ENCODE measurements at regions not wholly inside any gene's neighbourhood (a gene's known extent, or its start where the extent isn't known, plus 50 kb on each side); places are given as distances from the start of the nearest gene placed in this dataset.
A peak's percentile ranks its signal among the peaks of the same experiment; 100 is the strongest.

DNA sequence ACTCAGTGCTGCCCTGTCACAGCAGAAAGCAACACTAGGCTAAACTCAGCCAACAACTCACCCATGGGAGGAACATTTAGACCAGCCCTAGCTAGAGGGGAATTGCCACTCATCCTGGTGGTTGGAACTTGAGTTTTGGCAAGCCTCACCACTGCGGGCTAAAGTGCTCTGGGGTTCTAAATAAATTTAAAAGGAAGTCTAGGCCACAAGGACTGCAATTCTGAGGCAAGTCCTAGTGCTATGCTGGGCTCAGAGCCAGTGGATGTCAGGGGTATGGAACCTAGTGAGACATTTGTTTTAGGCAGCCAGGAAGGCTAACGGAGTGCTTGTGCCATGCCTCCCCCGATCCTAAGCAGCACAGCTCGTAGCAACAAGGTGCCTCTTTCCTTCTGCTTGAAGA, 78.0 kb downstream of the RGS13 start:
- no peak for DNase-seq

DNA sequence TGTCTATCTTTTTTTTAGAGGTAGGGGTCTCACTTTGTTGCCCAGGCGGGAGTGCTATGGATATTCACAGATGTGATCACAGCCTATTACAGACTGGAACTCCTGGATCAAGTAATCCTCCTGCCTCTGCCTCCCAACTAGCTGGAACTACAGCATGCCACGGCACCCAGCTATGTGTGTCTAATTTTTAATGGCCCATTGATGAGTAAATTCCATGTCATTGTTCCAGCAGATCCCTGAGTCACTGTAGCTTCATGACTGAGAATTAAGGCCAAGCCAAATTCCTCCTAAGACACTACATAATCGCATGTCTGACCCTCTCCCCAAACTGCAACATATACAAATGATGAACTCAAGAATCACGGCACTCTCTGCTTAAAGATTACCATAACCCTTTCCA, 84.2 kb upstream of the RGS2 start:
- peak; percentile 54 for DNase-seq

DNA sequence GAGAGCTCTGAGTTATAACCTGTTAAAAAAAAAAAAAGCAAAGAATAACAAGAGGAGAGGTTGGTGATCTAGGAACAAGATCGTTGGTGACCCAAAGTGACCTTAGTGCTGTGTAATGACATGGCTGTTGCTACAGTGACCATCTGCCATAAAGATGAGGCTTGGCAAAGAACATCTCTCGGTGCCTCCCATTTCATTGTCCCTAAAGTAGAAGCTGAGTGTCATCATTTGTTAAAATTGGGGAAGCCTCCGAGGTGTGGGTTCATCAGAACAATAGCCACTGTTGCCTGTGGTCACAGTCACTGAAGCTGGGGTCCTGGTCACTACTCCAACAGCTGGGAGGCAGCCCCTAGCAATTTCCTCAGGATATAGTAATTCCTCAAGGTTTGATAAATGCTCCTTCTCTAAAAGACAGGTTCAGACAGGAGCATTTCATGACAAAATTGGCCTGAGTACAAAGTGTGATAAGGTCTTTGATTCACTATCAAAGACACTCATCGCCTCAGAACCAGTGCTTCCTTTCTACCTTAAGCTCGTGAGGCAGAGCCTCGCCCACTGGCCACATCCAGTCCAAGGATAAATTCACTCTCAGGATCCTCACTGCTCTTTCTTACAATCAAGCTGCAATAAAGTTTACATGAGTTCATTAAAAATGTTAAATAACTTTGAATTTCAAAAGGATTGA, 81.9 kb upstream of the RGS2 start:
- DNase-seq: no peak

DNA sequence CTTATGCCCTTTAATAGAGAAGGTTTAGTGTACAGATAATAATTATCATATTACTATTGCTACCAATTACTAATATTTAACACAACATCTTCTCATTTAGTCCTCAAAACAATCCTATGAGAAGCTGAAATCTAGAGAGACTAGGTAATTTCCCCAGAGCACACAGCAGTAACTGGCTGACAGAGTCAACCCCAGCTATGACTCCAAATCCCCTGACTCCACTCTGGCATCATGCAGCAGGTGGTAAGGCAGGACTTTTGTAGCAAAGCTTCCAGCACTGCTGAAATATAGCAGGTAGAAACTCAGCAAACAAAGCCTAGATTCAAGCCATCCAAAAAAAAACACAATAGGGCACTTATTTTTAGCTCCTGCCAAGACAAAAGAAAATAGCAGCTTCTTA, 79.3 kb upstream of the RGS2 start:
- no peak for DNase-seq

DNA sequence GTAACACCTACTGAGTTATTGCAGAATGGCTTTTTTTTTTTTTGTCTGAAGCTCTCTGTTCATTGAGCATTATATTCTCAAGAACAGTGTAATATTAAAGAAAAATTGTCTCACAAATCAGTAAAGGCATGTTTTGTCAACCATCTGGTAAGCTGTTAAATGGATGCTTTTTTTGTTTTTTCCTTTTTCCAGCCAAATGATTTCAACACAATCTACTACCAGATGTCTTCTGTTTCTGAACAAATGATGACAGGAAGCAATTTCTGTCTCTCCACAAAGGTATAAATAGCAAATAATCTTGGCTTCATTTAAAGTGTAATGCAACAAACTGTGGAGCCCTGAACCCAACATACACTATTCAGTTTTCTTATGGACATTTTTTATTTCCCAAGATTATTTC, 78.6 kb upstream of the RGS2 start:
- no peak for DNase-seq

DNA sequence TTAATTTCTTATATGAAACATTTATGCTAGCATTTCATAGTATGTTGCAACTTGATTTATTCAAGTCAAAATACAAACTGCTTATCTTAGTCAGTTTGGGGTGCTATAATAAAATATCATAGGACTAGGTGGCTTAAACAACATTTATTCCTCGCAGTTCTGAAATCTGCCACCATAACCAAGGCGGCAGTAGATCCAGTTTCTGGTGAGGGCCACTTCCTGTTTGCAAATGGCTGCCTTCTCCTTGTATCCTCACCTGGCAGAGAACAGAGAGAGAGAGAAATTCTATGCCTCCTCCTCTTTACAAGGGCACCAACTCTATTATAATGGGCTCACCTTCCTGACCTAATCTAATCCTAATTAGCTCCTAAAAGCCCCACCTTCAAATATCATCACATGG, 76.1 kb upstream of the RGS2 start:
- no peak for DNase-seq

DNA sequence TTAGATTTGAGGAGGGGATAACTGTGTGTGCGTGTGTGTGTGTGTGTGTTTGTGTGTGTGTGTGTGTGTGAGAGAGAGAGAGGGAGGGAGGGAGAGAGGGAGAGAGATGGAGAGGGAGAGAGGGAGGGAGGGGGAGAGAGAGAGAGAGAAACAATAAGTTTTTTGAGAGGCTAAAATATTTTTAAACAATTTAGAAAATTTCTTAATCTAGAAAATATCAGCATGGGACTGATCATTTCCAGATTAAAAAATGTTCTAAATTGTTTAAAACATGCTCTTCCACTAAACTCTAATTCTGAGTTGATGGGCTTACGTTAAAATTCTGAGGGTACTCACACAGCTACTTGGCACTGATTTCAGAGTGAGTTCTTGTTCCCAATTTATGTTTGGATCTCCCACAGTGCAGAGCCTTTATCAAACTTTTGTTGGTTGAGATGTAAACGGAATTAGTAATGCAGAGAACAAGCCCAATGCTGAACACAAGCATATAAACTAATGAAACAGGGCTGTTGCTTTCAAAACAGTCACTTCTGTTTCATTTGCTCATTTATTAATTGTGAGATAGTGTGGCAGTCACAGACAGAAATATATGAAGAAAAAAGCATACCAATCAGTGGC, 73.4 kb upstream of the RGS2 start:
- DNase-seq: no peak

DNA sequence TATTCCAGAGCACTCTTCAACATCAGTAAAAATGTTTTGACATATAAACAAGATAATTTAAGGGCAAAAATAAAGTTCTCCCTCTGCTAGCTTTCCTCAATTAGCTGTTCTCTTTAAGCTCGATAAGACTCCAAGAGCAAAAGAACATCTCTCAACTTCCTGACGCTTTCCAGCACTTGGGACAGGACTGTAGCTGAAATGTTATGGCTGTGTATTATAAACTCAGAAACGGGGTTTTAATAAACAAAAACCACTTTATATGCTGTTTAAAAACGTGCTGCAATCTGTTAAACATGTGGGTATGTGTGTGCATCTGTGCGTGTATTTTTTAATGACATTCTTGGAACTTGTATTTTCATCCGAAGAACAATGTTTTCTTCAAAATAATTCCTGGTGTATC, 71.5 kb upstream of the RGS2 start:
- DNase-seq: no peak

DNA sequence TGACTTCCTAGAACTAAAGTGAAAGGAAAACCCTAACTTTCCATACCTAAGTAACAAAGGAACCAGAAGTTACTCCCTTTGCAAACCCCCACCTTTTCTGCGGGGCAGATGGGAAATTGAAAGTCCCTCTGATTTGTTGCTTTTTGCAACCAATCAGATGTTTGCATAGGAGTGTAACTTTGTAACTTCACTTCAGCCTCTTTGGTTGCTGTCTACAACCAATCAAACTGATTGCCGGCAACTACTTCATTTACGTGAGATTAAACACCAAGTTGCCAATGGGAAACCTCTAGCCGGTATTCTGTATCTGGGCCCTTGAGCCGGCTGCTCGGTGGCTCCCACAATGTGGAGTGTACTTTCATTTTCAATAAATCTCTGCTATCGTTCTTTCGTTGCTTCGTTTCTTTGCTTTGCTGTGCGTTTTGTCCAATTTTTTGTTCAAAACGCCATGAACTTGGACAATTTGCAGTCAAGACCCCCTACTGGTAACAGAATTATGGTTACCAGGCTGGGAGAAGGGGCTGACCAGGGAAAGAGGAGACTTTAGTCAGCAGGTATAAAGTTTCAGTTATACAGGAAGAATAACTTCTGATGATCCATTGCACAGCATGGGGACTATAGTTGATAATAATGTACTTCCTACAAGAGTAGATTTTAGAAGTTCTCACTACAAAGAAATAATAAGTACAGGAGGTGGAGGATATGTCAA, 69.2 kb upstream of the RGS2 start:
- DNase-seq: no peak

DNA sequence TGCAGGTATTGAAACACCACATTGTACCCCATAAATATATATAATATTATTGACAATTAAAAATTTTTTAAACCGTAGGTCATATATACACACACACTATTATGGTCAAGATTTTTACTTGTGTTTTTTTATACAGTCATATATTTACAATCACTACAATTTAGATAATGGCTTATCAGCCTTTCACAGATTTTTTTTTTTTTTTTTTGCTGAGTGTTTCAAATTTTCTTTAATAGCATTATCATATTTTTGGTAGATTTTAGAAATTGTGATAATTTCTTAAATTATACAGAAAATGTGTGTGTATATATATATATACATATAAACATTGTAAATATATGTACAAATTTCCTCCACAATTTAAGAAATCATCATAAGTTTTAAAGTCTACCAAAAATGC, 68.6 kb upstream of the RGS2 start:
- no peak for DNase-seq

DNA sequence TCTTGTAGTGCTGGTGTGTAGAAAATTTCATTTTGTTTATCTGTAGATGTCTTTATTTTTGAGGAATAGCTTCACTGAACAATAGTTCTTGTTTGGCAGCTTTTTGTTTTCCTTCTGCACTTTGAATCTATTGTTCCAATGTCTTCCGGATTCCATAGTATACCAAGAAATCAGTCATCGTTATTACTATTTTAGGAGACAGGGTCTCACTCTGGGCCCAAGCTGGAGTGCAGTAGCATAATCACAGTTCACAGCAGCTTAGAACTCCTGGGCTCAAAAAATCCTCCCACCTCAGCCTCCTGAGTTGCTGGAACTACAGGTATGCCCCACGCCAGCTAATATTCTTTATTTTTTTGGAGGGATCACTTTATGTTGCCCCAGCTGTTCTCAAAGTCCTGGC, 67.7 kb upstream of the RGS2 start:
- DNase-seq: no peak

DNA sequence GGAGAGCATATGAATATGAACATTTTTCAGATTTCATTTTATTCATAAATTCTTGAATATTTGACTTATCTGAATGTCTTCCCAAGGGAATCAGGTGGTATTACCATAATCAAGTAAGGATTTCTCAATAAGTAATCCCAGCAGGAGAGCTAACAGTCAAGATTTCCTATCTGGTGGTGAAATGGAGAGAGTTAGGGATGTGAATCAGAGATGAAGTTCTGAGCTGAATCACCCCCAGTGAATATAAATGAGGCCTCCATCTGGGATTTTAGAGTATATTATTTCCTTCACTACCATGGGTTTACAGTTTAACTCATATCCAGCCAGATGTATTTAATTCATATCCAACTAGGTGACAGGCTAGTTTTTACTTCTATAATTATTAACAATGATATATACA, 61.5 kb upstream of the RGS2 start:
- DNase-seq: peak; percentile 43

DNA sequence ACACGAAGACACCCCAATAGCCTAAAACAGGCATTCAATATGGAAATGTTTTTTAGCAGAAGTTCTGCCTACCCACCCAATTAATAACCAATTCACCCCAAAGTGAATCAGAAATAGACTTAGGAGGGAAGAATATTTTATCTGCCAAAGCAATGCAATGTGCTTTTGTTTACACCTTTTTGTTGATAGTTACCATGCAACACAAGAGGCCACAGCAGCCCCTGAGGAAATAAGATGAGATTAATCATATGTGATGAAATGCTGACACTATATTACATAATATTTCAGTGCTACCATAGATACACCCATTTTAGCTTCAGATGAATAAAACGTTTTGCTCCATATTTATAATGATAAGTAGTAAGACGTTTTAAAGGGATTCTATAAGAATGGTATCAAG, 60.9 kb upstream of the RGS2 start:
- DNase-seq: peak; percentile 17

DNA sequence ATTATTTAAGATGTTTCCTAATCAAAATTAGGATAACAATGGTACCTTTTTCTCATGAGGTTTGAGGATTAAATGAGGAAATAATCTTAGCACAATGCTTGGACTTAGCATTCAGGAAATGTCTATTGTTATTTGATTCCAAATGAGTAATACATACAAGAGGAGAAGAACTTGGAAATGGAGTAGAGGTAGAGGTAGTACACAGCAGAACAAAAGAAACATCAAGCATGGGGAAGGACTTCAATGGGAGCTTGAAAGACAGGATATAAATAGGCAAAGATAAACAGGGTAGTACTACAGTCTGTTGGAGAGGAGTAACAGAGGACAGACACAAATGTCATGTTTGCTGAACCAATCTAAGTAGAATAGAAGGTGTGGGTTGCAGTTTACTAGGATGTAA, 59.5 kb upstream of the RGS2 start:
- no peak for DNase-seq

DNA sequence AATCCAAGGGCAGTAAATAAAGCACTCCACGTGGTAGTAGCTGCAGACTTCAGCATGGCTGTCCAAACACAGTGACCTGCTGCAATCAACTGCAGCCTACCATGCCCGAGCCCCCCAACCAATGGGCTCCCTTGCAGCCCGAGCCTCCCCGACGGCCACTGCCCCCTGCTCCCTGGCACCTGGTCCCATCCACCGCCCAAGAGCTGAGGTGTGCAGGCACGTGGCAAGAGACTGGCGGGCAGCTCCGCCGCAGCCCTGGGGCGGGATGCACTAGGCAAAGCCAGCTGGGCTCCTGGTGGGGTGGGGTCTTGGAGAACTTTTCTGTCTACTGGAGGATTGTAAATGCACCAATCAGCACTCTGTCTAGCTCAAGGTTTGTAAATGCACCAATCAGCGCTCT, 57.6 kb upstream of the RGS2 start:
- no peak for DNase-seq

DNA sequence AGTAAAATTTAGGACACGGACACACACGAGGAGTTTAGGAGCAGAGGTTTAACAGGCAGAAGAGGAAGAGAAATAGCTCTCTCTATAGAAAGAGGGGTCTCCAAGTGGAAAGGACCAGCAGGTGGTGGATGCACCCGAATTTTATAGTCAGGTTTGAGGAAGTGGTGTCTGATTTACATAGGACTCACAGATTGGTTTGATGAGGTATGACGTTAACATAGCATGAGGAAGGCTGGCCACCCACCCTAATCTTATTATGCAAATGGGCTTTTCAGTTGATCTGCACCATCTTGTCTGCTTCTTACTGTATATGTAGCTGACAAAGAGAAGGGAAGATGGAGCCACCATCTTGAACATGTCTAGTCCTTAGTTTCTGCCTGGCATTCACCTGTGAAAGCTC, 52.5 kb upstream of the RGS2 start:
- DNase-seq: no peak

DNA sequence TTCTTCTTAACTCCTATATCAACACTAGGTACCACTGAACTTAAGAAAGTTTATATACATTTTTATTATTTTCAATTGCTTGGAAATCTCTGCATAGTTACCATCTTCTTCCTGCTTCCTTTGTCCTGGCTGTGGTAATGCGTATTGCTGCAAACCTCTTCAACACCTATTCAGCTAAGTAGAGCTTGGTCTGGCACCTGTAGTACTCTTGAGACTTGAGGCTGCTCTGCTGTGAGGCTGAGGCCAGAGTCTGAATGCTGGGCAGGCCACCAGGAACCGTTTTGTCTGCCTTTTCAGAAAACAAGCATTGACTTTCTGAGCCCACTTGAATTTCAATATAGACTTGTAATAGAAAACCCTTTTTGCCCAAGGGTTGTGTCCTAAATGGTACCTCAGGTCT, 52.0 kb upstream of the RGS2 start:
- DNase-seq: no peak

DNA sequence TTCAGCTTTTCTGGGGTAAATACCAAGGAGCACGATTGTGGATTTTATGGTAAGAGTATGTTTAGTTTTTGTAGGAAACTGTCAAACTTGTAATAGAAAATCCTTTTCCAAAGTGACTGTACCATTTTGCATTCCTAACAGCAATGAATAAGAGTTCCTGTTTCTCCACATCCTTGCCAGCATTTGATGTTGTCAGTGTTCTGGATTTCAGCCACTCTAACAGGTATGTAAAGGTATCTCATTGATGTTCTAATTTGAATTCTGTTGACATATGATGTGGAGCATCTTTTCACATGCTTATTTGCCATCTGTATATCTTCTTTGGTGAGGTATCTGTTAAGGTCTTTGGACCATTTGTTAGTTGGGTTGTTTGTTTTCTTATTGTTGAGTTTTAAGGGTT, 50.3 kb upstream of the RGS2 start:
- DNase-seq: no peak
